Progenitor cell of endocrine pancreas (in vitro differentiated cells): ENCODE measurements at regions not wholly inside any gene's neighbourhood (a gene's known extent, or its start where the extent isn't known, plus 50 kb on each side); places are given as distances from the start of the nearest gene placed in this dataset.

ENCODE experiments used
- DNase-seq: peaks from one replicate; pipeline ENCODE4 v3.0.0; 2021; ENCODE audit warnings: low spot score; ENCODE audit not compliant: unreplicated experiment
- H3K27ac Mint-ChIP-seq: 2 replicates; pipeline ENCODE4 v1.8.0; 2021; ENCODE audit warnings: mild to moderate bottlenecking, moderate library complexity, mixed read lengths
- H3K27me3 Mint-ChIP-seq: 2 replicates; pipeline ENCODE4 v1.8.0; 2021; ENCODE audit warnings: mixed read lengths
- H3K36me3 Mint-ChIP-seq: 2 replicates; pipeline ENCODE4 v1.8.0; 2022; ENCODE audit warnings: mixed read lengths; ENCODE audit not compliant: insufficient read depth
- H3K4me1 Mint-ChIP-seq: 2 replicates; pipeline ENCODE4 v1.8.0; 2021; ENCODE audit warnings: low read depth, mixed read lengths
- H3K4me3 Mint-ChIP-seq: 2 replicates; pipeline ENCODE4 v1.8.0; 2021; ENCODE audit warnings: low read depth, mild to moderate bottlenecking, moderate library complexity, mixed read lengths
- H3K9me3 Mint-ChIP-seq: 2 replicates; pipeline ENCODE4 v1.8.0; 2021; ENCODE audit warnings: low read depth, mixed read lengths
- TF ChIP-seq, protein P1 (sequence below): fragments of 200-600 bp; sonication (generic); IDR thresholded peaks from one replicate; pipeline ENCODE4 v1.5.0; 2021; ENCODE audit warnings: antibody characterized with exemption, mild to moderate bottlenecking; ENCODE audit not compliant: unreplicated experiment

DNA sequence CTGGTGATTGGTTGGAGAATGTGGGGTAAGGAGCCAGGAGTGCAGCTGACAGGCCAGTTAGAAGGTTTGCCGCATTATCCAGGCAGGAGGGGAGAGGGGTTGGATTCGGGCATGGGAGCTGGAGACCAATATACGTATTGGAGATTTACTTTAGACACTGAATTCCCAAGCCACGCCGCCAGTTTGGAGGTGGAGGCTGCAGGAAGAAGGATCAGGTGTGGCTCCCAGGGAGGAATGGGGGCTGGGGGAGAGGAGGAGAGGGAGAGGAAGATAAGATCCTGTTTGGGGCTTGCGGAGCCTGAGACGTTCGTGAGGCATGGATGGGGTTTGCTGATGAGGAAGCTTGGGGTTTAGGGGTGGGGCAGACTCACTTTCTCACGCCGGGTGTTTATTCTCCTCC, 155.1 kb upstream of the IGSF21 start:
- Mint-ChIP-seq H3K36me3 (no peaks in the 10 kb centered on the region), H3K9me3 (no peaks in the 10 kb centered on the region), H3K27ac (no peak overlapping the region), H3K4me3 (no peak overlapping the region), H3K27me3 (peaks cover 44% of the 10 kb centered on the region), H3K4me1 (no peaks in the 10 kb centered on the region)
- TF ChIP-seq, protein P1, sequence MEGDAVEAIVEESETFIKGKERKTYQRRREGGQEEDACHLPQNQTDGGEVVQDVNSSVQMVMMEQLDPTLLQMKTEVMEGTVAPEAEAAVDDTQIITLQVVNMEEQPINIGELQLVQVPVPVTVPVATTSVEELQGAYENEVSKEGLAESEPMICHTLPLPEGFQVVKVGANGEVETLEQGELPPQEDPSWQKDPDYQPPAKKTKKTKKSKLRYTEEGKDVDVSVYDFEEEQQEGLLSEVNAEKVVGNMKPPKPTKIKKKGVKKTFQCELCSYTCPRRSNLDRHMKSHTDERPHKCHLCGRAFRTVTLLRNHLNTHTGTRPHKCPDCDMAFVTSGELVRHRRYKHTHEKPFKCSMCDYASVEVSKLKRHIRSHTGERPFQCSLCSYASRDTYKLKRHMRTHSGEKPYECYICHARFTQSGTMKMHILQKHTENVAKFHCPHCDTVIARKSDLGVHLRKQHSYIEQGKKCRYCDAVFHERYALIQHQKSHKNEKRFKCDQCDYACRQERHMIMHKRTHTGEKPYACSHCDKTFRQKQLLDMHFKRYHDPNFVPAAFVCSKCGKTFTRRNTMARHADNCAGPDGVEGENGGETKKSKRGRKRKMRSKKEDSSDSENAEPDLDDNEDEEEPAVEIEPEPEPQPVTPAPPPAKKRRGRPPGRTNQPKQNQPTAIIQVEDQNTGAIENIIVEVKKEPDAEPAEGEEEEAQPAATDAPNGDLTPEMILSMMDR, result no peak
- no peak for DNase-seq

DNA sequence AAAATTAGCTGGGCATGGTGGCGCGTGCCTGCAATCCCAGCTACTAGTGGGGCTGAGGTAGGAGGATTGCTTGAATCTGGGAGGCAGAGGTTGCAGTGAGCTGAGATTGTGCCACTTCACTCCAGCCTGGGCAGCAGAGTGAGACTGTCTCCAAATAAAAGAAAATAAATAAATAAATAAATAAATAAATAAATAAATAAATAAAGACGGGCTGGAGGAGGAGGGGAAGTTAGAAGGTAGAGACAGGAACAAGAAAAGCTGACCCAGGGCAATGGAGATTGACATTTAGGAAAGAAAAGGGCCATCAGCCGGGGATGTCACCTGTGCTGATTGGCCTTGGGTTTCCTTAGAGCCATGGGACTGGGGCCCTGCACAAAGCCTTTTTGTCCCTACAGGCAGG, 153.7 kb upstream of the IGSF21 start:
- Mint-ChIP-seq H3K4me3 (no peak overlapping the region), H3K9me3 (no peaks in the 10 kb centered on the region), H3K36me3 (no peaks in the 10 kb centered on the region), H3K4me1 (no peaks in the 10 kb centered on the region), H3K27me3 (peaks cover 55% of the 10 kb centered on the region), H3K27ac (no peak overlapping the region)
- DNase-seq, result no peak
- TF ChIP-seq, protein P1, result no peak

DNA sequence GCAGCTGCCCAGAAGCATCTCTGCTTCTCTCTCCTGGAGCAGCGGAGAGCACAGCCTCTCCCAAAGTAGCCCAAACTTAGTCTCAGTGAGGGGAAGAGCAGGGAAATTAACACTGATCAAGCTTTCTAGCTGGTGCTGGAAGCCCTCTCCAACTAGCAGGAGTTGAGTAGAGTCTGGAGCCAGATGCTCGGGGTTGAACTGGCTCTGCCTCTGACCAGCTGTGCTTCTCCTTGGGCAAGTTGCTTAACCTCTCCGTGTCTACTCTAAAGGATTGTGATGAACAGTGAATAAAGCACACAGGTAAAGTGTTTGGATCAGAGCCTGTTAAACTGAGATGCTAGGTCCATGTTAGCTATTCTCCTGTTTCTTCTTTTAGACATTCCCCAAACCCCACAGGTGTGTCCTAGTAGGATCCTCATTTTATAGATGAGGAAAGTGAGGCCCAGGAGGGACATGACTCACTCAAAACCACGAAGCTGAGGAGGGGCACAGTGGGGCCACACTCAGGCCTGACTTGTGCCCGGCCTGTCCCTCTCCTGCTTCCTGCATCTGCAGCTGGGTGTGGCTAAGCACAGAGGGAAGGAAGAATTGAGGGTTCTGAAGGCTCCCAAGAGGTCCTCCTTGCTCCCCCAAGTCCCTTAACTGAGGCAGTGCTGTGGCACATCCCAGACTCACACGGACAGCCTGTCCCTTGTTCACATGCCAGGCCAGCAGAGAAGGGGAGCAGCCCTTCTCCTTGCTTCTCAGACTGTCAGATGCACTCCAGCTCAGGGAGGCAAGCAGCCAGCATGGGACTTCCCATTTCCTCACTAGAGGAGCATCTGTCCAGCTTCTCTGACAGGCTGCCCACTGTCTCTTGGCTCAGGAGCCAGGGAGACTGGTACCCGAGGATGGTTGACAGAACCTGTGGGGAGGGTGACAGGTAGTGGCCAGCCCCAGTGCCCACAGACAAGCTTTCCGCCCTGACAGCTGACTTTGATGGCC, 152.0 kb upstream of the IGSF21 start:
- Mint-ChIP-seq H3K27me3 (peaks cover 58% of the 10 kb centered on the region), H3K9me3 (no peaks in the 10 kb centered on the region), H3K4me1 (no peaks in the 10 kb centered on the region), H3K36me3 (no peaks in the 10 kb centered on the region), H3K4me3 (no peak overlapping the region), H3K27ac (no peak overlapping the region)
- no peak for DNase-seq
- TF ChIP-seq, protein P1, result no peak

DNA sequence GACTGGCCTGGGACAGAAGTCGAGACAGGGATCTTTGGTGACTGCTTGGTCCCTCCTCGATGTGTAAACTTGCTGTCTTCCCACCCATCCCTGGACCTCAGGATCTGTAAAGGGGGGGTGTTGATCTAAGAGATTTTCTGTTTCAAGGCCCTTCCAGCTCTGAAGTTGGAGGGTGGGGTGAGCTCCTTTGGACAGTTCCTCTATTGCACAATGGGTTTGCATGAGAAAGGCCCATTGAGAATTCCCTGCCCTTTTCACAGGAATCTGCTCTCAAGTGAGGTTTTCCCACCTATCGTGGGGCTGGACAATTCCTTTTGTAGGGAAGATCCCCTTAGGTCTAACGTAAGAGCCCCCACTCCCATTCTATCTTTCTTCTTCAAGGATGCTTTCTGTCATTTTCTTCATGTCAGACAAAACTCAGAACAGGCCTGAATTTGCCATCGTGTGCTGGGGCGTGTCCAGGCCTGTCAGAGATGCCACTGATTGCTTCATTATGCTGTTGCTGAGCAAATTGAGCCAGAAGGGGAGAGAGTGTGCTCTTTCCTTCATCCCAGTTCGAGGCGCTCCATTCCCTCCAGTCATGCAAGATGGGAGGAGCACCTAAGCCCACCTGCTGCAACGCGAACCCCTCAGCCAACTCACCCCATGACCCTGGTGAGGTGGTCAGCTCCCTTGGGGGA, 149.9 kb upstream of the IGSF21 start:
- TF ChIP-seq, protein P1, result no peak
- Mint-ChIP-seq H3K27ac (no peak overlapping the region), H3K9me3 (no peaks in the 10 kb centered on the region), H3K4me1 (no peaks in the 10 kb centered on the region), H3K36me3 (no peaks in the 10 kb centered on the region), H3K27me3 (peaks cover 64% of the 10 kb centered on the region), H3K4me3 (no peak overlapping the region)
- no peak for DNase-seq

DNA sequence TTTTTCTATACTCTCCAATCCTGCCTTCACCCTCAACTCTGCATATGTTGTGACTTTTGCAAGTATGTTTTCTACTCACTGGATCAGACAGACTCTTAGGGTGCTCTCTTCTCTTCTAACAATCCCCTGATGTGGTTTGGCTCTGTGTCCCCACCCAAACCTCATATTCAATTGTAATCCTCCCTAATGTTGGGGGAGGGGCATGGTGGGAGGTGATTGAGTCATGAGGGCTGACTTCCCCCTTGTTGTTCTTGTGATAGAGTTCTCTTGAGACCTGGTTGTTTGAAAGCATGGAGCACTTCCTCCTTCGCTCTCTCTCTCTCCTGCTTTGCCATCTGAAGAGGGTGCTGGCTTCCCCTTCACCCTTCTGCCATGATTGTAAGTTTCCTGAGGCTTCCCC, 148.9 kb upstream of the IGSF21 start:
- Mint-ChIP-seq H3K27ac (no peak overlapping the region), H3K4me3 (no peak overlapping the region), H3K36me3 (no peaks in the 10 kb centered on the region), H3K9me3 (no peaks in the 10 kb centered on the region), H3K27me3 (peaks cover 63% of the 10 kb centered on the region), H3K4me1 (no peaks in the 10 kb centered on the region)
- TF ChIP-seq, protein P1, result no peak
- no peak for DNase-seq
